ENCODE measurements at regions not wholly inside any gene's neighbourhood (a gene's known extent, or its start where the extent isn't known, plus 50 kb on each side); places are given as distances from the start of the nearest gene placed in this dataset.

DNA sequence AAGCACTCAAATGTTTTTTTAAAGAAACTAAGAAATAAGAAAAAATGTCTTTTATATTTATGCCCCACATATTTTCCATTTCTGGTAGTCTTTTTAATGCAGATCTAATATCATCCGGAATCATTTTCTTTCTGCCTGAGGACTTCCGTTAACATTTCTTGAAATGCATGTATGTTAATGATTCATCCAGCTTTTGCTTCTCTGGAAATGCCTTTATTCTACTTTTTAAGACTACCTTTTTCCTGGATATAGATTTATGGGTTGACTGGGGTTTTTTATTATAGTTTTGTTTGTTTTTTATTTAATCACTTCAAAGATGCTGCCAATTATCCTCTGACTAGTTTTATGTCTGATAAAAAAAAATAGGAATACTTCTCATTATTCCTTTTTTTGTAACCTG lies 57.1 kb upstream of the LDLRAD3 start:
- DNase-seq (ENCODE audit: low read depth in 2 of 2): no peak
- TF ChIP-seq, protein P1, sequence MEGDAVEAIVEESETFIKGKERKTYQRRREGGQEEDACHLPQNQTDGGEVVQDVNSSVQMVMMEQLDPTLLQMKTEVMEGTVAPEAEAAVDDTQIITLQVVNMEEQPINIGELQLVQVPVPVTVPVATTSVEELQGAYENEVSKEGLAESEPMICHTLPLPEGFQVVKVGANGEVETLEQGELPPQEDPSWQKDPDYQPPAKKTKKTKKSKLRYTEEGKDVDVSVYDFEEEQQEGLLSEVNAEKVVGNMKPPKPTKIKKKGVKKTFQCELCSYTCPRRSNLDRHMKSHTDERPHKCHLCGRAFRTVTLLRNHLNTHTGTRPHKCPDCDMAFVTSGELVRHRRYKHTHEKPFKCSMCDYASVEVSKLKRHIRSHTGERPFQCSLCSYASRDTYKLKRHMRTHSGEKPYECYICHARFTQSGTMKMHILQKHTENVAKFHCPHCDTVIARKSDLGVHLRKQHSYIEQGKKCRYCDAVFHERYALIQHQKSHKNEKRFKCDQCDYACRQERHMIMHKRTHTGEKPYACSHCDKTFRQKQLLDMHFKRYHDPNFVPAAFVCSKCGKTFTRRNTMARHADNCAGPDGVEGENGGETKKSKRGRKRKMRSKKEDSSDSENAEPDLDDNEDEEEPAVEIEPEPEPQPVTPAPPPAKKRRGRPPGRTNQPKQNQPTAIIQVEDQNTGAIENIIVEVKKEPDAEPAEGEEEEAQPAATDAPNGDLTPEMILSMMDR (IDR thresholded peaks at IDR 0.05; ENCODE audit: low read depth, low read length): no peak
- H3K4me3 ChIP-seq (replicated peaks in 1 of 2; ENCODE audit: low read depth in 2 of 2, low read length in 2 of 2): no peak overlapping the region

DNA sequence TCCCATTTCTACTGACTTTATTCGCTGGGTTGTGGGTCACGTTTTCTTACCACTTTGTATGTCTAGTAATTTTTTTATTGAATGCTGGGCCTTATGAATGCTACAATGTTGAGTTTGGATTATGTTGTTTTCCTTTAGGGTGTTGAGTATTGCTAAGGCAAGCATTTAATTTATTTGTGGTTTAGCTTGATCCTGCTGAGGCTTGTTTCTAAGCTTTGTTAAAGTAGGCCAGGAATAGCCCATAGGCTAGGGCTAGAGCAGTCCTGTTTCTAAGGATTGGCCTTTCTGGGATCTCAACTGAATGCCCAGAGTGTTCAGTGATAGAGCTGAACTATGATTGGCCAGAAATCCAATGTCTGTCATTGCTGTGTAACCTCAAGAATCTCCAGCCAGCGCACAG lies 56.1 kb upstream of the LDLRAD3 start:
- DNase-seq (ENCODE audit: low read depth in 2 of 2): no peak
- H3K4me3 ChIP-seq (replicated peaks in 1 of 2; ENCODE audit: low read depth in 2 of 2, low read length in 2 of 2): no peak overlapping the region
- TF ChIP-seq, protein P1 (IDR thresholded peaks at IDR 0.05; ENCODE audit: low read depth, low read length): no peak

DNA sequence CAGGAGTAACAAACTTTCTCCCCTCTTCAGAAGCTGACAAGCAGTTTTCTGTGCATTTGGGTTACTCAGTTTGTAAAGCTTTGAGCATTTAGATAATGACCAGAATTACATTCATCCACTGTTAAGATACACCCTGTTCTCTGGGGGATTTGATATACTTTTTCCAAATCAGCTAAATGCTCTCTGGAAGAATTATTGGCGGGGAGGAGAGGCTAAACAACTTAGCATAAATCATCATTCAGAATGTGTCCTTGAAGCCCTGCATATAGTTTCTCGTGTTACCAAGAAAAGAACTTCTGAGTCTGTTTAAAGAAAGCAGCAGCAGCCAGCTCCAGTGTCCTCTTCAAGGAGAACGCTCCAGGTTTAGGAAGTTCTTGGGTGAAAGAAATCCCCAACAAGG lies 54.9 kb upstream of the LDLRAD3 start:
- TF ChIP-seq, protein P1 (IDR thresholded peaks at IDR 0.05; ENCODE audit: low read depth, low read length): no peak
- DNase-seq (ENCODE audit: low read depth in 2 of 2): no peak
- H3K4me3 ChIP-seq (replicated peaks in 1 of 2; ENCODE audit: low read depth in 2 of 2, low read length in 2 of 2): no peak overlapping the region

DNA sequence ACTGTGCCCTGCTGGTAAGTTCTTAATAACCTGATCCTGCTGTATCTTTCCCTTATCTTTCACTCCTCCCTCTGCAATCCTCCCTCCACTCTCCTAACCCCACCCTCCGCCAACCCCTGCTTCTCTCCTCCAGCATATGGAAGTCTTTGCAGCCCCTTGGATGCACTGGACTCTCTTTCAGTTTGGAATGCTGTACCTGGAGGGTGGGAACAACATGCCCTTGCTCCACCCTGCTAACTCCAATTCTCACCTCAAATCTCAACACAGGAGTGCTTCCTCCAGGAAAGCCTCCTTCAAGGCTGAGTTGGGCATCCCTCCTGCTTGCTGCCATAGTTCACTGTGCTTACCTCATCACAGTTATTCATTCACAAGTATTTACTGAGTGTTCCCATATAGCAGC lies 52.8 kb upstream of the LDLRAD3 start:
- no peak overlapping the region for H3K4me3 ChIP-seq (replicated peaks in 1 of 2; ENCODE audit: low read depth in 2 of 2, low read length in 2 of 2)
- TF ChIP-seq, protein P1 (IDR thresholded peaks at IDR 0.05; ENCODE audit: low read depth, low read length): no peak
- no peak for DNase-seq (ENCODE audit: low read depth in 2 of 2)

DNA sequence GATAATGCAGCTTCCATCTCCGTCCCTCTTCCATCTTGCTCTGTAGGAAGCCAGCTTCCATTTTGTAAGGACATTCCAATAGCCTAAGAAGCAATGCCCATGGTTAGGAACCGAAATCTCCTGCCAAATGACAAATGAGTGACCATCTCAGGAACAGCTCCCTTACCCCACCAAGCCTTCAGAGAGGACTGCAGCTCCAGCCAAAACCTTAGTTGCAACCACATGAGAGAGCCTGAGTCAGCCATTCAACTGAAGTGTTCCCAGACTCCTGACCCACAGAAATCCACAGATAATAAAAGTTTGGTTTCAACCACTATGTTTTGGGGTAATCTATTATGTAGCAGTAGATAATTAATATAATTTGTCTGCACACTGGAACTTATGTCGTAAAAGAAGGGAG lies 51.7 kb upstream of the LDLRAD3 start:
- DNase-seq (ENCODE audit: low read depth in 2 of 2): no peak
- TF ChIP-seq, protein P1 (IDR thresholded peaks at IDR 0.05; ENCODE audit: low read depth, low read length): no peak
- no peak overlapping the region for H3K4me3 ChIP-seq (replicated peaks in 1 of 2; ENCODE audit: low read depth in 2 of 2, low read length in 2 of 2)

DNA sequence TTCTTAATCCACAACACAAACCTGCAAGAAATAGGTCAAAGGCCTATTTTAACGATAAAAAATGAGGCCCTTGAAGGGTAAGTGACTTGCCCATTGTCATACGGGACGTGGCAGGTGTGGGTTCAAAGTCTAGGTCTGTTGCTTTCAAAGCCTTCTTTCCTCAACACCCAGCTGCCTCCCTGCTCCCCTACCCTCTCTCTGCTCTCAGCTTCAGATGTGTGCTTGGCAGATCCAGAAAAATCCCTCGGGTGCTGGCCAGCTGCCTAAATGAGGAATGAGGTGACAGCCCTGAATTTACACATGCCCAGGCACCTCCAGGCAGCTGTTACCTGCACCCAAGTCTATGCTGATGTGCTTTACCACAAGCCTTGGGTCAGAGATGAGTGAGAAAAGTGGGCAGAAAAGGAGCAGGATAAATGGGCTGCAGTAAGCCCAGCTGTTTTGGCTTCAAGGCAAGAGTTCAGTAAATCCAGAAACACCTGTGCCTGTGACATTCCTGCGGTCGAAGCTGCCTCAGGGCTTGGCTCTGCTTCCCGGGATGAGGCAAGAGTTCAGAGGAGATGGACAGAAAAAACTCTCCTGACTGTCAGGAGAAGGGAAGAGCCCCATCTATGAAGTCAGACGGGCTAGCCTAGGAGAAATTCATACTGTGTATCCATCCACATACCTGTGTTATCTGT lies 49.9 kb upstream of the LDLRAD3 start:
- H3K4me3 ChIP-seq (replicated peaks in 1 of 2; ENCODE audit: low read depth in 2 of 2, low read length in 2 of 2): no peak overlapping the region
- DNase-seq (ENCODE audit: low read depth in 2 of 2): peak in 1 of 2 donors; percentile 11
- TF ChIP-seq, protein P1 (IDR thresholded peaks at IDR 0.05; ENCODE audit: low read depth, low read length): no peak

All from cardiac fibroblast (primary cell).